ENCODE measurements at regions not wholly inside any gene's neighbourhood (a gene's known extent, or its start where the extent isn't known, plus 50 kb on each side); places are given as distances from the start of the nearest gene placed in this dataset.

DNA sequence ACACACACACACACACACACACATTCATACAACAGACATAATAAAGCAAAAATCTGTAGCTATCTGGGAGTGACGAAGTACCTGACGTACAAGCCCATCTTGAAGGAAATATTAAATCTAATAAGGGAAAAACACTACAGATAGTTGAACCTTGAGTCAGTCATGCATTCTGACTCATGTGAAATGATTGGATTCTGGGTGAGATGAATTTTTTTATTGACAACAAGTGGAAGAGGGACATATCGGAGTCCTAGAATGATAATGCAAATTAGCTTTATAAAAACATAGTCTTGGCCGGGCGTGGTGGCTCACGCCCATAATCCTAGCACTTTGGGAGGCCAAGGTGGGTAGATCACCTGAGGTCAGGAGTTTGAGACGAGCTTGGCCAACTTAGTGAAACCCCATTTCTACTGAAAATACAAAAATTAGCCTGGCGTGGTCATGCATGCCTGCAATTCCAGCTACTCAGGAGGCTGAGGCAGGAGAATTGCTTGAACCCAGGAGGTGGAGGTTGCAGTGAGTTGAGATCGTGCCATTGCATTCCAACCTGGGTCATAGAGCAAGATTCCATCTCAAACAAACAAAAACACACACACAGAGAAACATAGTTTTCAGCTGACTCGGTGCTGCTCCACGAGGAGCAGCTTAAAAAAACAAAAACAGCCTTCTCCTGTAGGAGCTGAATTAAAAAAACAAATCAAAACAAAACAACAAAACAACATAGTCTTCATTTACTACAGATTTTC, 154.4 kb upstream of the MKLN1 start:
- H3K4me3 ChIP-seq, result no peak overlapping the region
- H3K4me1 ChIP-seq, result no peaks in the 10 kb centered on the region
- intact Hi-C loops (cut with DNase I; ENCODE audit: low total_unique reads), result no loop called here
- no peaks in the 10 kb centered on the region for H3K9me3 ChIP-seq
- DNase-seq, result no peak
- no peaks in the 10 kb centered on the region for H3K27me3 ChIP-seq
- H3K27ac ChIP-seq, result no peak overlapping the region
- H3K36me3 ChIP-seq, result no peaks in the 10 kb centered on the region
- TF ChIP-seq, protein P1, sequence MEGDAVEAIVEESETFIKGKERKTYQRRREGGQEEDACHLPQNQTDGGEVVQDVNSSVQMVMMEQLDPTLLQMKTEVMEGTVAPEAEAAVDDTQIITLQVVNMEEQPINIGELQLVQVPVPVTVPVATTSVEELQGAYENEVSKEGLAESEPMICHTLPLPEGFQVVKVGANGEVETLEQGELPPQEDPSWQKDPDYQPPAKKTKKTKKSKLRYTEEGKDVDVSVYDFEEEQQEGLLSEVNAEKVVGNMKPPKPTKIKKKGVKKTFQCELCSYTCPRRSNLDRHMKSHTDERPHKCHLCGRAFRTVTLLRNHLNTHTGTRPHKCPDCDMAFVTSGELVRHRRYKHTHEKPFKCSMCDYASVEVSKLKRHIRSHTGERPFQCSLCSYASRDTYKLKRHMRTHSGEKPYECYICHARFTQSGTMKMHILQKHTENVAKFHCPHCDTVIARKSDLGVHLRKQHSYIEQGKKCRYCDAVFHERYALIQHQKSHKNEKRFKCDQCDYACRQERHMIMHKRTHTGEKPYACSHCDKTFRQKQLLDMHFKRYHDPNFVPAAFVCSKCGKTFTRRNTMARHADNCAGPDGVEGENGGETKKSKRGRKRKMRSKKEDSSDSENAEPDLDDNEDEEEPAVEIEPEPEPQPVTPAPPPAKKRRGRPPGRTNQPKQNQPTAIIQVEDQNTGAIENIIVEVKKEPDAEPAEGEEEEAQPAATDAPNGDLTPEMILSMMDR (IDR thresholded peaks at IDR 0.05), result no peak
- no peak for TF ChIP-seq POLR2A (IDR thresholded peaks at IDR 0.05)

DNA sequence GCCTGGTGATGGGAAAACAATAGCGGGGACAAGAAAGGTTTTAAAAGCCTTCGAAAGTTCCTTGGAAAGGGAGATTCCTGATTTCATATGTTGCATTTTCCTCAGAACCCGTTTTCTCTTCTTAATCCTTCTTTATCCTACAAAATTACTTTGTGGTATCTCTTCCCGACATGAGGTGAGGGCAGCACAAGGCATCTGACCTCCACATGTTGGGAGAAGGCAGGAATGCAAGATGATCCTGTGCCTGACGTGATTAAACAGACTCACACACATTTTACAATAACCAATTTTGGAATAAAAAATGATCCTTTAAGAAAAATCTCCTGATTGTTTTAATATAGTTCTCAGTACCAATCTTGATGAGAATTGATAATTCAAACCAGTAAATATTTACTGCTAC, 153.3 kb upstream of the MKLN1 start:
- DNase-seq, result no peak
- no peaks in the 10 kb centered on the region for H3K27me3 ChIP-seq
- intact Hi-C loops (cut with DNase I; ENCODE audit: low total_unique reads), result no loop called here
- no peaks in the 10 kb centered on the region for H3K9me3 ChIP-seq
- H3K4me3 ChIP-seq, result no peak overlapping the region
- H3K36me3 ChIP-seq, result no peaks in the 10 kb centered on the region
- TF ChIP-seq, protein P1 (IDR thresholded peaks at IDR 0.05), result no peak
- no peak for TF ChIP-seq POLR2A (IDR thresholded peaks at IDR 0.05)
- H3K4me1 ChIP-seq, result no peaks in the 10 kb centered on the region
- no peak overlapping the region for H3K27ac ChIP-seq

DNA sequence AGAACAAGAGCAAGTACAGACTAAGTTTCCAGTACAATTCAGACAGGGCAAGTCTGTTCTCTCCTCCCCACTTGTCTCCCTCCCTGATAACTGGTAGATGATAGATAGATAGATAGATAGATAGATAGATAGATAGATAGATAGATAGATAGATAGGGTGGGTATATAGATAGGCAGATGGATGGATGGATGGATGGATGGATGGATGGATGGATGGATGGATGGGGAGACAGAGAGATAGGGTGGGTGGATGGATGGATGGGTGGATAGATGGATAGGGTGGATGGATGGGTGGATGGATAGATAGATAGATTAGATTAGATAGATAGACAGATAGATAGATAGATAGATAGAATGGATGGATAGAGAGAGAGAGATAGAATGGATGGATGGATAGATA, 152.8 kb upstream of the MKLN1 start:
- intact Hi-C loops (cut with DNase I; ENCODE audit: low total_unique reads), result no loop called here
- Histone ChIP-seq H3K4me3 (no peak overlapping the region), H3K27ac (no peak overlapping the region), H3K27me3 (no peaks in the 10 kb centered on the region), H3K9me3 (no peaks in the 10 kb centered on the region), H3K4me1 (no peaks in the 10 kb centered on the region), H3K36me3 (no peaks in the 10 kb centered on the region)
- DNase-seq, result no peak
- TF ChIP-seq POLR2A (IDR thresholded peaks at IDR 0.05), result no peak
- TF ChIP-seq, protein P1 (IDR thresholded peaks at IDR 0.05), result no peak

DNA sequence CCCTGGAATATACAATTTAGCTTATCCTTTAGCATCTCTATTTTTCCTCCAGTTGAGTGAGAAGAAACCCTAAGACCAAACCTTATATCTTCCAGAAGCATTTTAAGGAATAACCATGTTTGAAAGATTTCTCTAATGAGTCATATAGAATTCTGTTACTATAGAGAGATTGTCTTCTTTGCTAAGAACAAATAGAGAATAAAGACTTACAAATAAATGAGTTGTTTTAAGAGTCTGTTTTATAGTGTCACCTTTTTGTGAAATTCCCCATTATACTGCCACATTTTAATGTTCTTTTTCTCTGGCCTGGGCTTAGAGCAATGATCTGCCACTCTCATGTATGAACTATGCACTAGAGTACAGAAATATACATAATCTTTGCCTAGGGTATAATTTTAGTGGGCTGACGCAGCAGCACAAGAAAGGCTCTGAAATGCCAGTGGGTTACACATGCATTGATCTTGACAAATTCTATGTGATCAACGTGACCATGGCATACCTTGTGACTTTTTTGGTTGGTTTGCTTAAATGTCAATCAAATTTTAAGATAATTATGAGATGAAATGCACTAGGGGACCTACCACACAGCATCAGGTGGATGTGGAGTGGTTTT, 145.1 kb upstream of the MKLN1 start:
- Histone ChIP-seq H3K27ac (no peak overlapping the region), H3K9me3 (no peaks in the 10 kb centered on the region), H3K36me3 (no peaks in the 10 kb centered on the region), H3K4me3 (no peak overlapping the region), H3K4me1 (no peaks in the 10 kb centered on the region), H3K27me3 (no peaks in the 10 kb centered on the region)
- DNase-seq, result no peak
- no peak for TF ChIP-seq POLR2A (IDR thresholded peaks at IDR 0.05)
- TF ChIP-seq, protein P1 (IDR thresholded peaks at IDR 0.05), result no peak
- intact Hi-C loops (cut with DNase I; ENCODE audit: low total_unique reads), result no loop called here

DNA sequence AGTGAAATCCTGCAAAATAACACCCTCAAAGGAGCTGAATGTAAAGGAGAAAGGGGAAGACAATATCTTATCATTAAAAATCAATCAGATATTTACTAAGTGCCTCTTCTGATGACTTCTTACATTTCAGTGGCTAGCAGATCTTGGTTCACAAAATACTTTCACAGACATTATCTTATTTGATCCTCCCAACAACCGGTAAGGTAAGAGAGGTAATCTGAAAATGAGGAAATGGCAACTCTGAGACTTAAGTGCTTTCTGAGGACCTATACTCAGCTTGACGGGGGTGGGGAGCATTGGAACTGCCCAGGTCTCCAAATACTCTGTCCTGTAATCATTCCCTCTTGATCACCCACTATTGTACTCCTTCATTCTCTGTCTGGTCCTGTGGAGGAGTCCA, 144.6 kb upstream of the MKLN1 start:
- H3K36me3 ChIP-seq, result no peaks in the 10 kb centered on the region
- H3K27me3 ChIP-seq, result no peaks in the 10 kb centered on the region
- H3K27ac ChIP-seq, result no peak overlapping the region
- no peak for DNase-seq
- no peaks in the 10 kb centered on the region for H3K4me1 ChIP-seq
- TF ChIP-seq, protein P1 (IDR thresholded peaks at IDR 0.05), result no peak
- TF ChIP-seq POLR2A (IDR thresholded peaks at IDR 0.05), result no peak
- intact Hi-C loops (cut with DNase I; ENCODE audit: low total_unique reads), result no loop called here
- no peaks in the 10 kb centered on the region for H3K9me3 ChIP-seq
- no peak overlapping the region for H3K4me3 ChIP-seq
